Right ventricle myocardium inferior (tissue), 1 donor: ENCODE measurements at regions not wholly inside any gene's neighbourhood (a gene's known extent, or its start where the extent isn't known, plus 50 kb on each side); places are given as distances from the start of the nearest gene placed in this dataset.
"Not testable (repeated sequence)": the region's sequence is repeated elsewhere in the genome, so short reads cannot be mapped to it uniquely, and the experiment has no call there.

Experiments used
- ATAC-seq: fragments of 200-7000 bp; cut with Tn5 transposase; one replicate; pipeline ENCODE4 v1.9.1; 2020; ENCODE audit warnings: mild to moderate bottlenecking, moderate library complexity
- DNase-seq: peaks from one replicate; pipeline ENCODE4 v3.0.0; 2021; ENCODE audit errors: missing footprints
- intact Hi-C: fragments of 100-400 bp; cut with DNase I; formaldehyde crosslinking; loops from one replicate; pipeline ENCODE4 v1.11.0; 2022
- donor health status: DM: no; HTN: yes; CAD: no; lungs with severe emphysema.

GRCh38 chr10:45526309-45526905 is 146.2 kb downstream of the ZFAND4 start:
- DNase-seq (no peak), ATAC-seq (peak; percentile 59)
- intact Hi-C loops = no loop called here

- intact Hi-C loops = no loop called here
- no peak for ATAC-seq
- DNase-seq = no peak
Measured at GRCh38 chr10:45520476-45520875, 146.5 kb downstream of the ALOX5 start.

- ATAC-seq (no peak), DNase-seq (no peak)
- intact Hi-C loops = no loop called here
Measured at GRCh38 chr10:45518741-45519140, 144.7 kb downstream of the ALOX5 start.

- DNase-seq (no peak), ATAC-seq (no peak)
- intact Hi-C loops = no loop called here
Measured at GRCh38 chr10:45515630-45516029, 141.6 kb downstream of the ALOX5 start.

- DNase-seq = no peak
- ATAC-seq = no peak
- intact Hi-C loops = no loop called here
Measured at GRCh38 chr10:45514291-45515270, 140.6 kb downstream of the ALOX5 start.

- DNase-seq = no peak
- no peak for ATAC-seq
- intact Hi-C loops = no loop called here
Measured at GRCh38 chr10:45513551-45513950, 139.5 kb downstream of the ALOX5 start.

GRCh38 chr10:45511926-45512325 is 137.9 kb downstream of the ALOX5 start:
- DNase-seq, intact Hi-C loops, ATAC-seq: not testable (repeated sequence)

- intact Hi-C loops = no loop called here
- no peak for DNase-seq
- ATAC-seq = no peak
Measured at GRCh38 chr10:45509491-45509890, 135.5 kb downstream of the ALOX5 start.

GRCh38 chr10:45505311-45505710 is 131.3 kb downstream of the ALOX5 start:
- intact Hi-C loops = no loop called here
- DNase-seq (no peak), ATAC-seq (no peak)

- no peak for DNase-seq
- no peak for ATAC-seq
- intact Hi-C loops = no loop called here
Measured at GRCh38 chr10:45502458-45502857, 128.4 kb downstream of the ALOX5 start.

GRCh38 chr10:45501791-45502190 is 127.8 kb downstream of the ALOX5 start:
- intact Hi-C loops = no loop called here
- no peak for ATAC-seq

GRCh38 chr10:45500798-45501197 is 126.8 kb downstream of the ALOX5 start:
- DNase-seq (no peak), ATAC-seq (no peak)
- intact Hi-C loops = no loop called here

More at GRCh38 chr10:45501791-45502190, 127.8 kb downstream of the ALOX5 start:
- no peak for DNase-seq

GRCh38 chr10:45500304-45500703 is 126.3 kb downstream of the ALOX5 start:
- ATAC-seq (no peak), DNase-seq (no peak)
- intact Hi-C loops = no loop called here

GRCh38 chr10:45495438-45496152 is 121.6 kb downstream of the ALOX5 start:
- DNase-seq = no peak
- ATAC-seq = no peak
- intact Hi-C loops = no loop called here
